ENCODE measurements at regions not wholly inside any gene's neighbourhood (a gene's known extent, or its start where the extent isn't known, plus 50 kb on each side); places are given as distances from the start of the nearest gene placed in this dataset.

DNA sequence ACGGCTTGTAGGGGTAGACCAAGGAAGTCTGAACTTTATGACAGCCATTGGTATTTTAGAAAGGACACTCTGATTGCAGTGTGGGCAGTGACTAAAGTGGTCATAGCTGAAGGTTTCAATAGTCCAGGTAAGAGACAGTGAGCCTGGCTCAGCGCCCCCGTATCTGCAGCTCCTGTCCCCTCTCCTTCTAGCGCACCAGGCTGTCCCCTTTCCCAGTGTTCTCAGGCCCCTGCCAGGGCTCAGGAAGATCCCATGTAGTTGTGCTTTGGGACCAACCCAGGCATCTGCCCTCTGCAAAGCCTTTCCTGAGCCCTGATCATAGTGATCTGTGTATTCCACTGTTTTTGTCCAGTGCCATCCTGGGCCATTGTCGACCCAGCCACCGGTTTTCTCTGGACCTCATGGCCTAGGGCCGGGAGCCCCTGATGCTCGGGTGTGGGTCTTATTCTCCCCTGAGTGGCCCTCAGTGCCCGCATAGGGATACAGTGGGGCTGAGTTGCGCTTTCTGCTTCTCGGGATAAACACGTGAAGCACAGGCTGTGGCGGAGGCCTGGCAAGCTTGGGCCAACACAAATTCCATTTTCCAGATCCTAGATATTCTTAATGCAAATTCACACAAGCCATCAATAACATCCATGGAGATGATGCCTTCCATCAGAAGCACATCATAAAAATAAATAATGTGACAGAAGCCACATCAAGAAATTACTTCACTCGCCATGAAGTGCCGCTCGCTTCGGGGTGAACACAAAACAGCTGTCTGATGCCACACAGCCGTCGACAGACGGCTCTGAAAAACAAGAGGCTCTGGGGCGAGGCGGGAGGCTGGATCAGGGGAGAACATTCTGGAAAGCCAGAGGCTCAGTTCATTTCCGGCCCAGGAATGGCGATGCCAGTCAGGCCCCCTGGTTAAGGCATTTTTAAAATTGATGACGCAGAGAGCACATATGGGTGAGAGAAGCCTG is 805.0 kb downstream of the TBC1D22A start:
- no peak overlapping the region for H3K4me3 ChIP-seq (ENCODE audit: low read length)
- DNase-seq (ENCODE audit: low read depth) = no peak
- no peak for TF ChIP-seq CTCF (IDR thresholded peaks at IDR 0.05; ENCODE audit: insufficient read depth, low read depth, low read length, missing control alignments)

DNA sequence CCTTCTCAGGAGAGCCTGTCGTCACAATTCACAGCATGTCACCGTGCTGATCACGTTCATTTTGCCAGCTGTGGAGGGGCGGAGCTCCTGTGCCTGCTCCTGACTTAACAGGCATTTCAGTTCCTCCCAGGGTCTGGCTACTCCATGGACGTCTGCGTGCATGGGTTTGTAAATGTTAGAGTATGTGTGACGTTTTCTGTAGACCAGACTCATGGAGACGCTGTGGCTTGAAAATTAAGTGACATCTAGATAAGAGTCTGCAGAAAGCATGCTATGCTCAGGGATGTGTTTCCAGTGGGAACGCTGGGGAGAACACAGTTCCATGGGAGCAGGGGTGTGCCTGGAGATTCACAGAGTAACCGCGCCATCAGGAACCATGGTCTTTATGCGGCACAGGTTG is 804.0 kb downstream of the TBC1D22A start:
- no peak for DNase-seq (ENCODE audit: low read depth)
- TF ChIP-seq CTCF (IDR thresholded peaks at IDR 0.05; ENCODE audit: insufficient read depth, low read depth, low read length, missing control alignments) = no peak
- H3K4me3 ChIP-seq (ENCODE audit: low read length) = no peak overlapping the region

GRCh38 chr22:47565607-47566006 is 803.2 kb downstream of the TBC1D22A start:
- no peak for DNase-seq (ENCODE audit: low read depth)
- no peak overlapping the region for H3K4me3 ChIP-seq (ENCODE audit: low read length)
- TF ChIP-seq CTCF (IDR thresholded peaks at IDR 0.05; ENCODE audit: insufficient read depth, low read depth, low read length, missing control alignments) = no peak

DNA sequence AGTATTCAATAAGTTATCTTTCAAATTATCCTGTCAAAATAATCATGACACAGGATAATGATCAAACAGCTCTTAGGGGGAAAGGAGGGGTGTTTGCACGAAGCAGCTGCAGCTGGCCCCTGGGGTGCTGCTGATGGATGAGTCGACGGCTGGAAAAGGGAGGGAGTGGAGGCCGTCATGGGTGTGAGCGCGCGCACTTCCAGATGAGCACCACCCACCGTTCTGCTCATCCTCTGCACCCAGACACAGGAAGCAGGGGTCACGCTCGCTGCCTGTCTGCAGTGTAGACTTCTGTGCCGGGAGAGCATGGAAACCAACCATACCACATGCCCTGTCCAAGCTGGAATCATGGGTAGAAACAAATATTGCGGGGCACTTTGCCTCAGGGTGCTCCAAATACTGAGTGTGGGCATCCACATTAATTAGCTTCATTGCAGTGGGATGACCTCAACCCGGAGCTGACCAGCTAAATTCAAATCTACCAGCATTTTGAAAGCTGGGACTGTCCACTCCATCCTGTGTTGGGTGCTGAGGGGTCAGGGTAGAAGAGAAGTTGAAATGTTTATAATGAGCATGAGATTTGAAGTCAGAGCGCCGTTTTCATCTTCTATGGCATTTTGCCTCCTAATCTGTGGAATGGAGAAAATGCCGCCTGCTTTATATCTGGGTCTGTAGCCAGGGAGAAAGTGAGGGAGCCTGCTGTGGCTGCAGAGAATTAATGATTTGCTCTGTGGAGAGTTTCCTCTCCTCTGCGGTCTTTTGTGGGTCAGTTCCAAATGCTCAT is 802.4 kb downstream of the TBC1D22A start:
- DNase-seq (ENCODE audit: low read depth) = no peak
- H3K4me3 ChIP-seq (ENCODE audit: low read length) = no peak overlapping the region
- TF ChIP-seq CTCF (IDR thresholded peaks at IDR 0.05; ENCODE audit: insufficient read depth, low read depth, low read length, missing control alignments) = no peak

GRCh38 chr22:47564158-47564450 is 801.7 kb downstream of the TBC1D22A start:
- H3K4me3 ChIP-seq (ENCODE audit: low read length) = no peak overlapping the region
- no peak for TF ChIP-seq CTCF (IDR thresholded peaks at IDR 0.05; ENCODE audit: insufficient read depth, low read depth, low read length, missing control alignments)
- DNase-seq (ENCODE audit: low read depth) = no peak

- DNase-seq (ENCODE audit: low read depth) = no peak
- H3K4me3 ChIP-seq (ENCODE audit: low read length) = no peak overlapping the region
- TF ChIP-seq CTCF (IDR thresholded peaks at IDR 0.05; ENCODE audit: insufficient read depth, low read depth, low read length, missing control alignments) = no peak
Observed at GRCh38 chr22:47563406-47564157, 801.1 kb downstream of the TBC1D22A start.

All from epithelial cell of esophagus (primary cell).